Right lobe of liver (tissue), 6 donors: ENCODE measurements at regions not wholly inside any gene's neighbourhood (a gene's known extent, or its start where the extent isn't known, plus 50 kb on each side); places are given as distances from the start of the nearest gene placed in this dataset.
A peak's percentile ranks its signal among the peaks of the same experiment; 100 is the strongest.

Experiments
- ATAC-seq, 4 donors: fragments of 200-7000 bp; cut with Tn5 transposase; one replicate each; pipeline ENCODE4 v1.9.1; 2020; ENCODE audit warnings: mild to moderate bottlenecking in 4 of 4, moderate library complexity in 4 of 4
- DNase-seq, 3 donors: peaks; one replicate each; pipeline ENCODE4 v3.0.0-alpha.2; 2020
- H3K27ac ChIP-seq, 3 donors: fragments of 200-600 bp; one replicate each; pipeline ENCODE4 v1.8.0; 2022
- H3K27me3 ChIP-seq, 2 donors: fragments of 200-600 bp; one replicate each; pipeline ENCODE4 v1.8.0; 2022
- H3K36me3 ChIP-seq, 4 donors: fragments of 200-600 bp; sonication (generic) in 1 of 4; one replicate each; pipeline versions ENCODE4 v1.5.1 to v1.8.0; 2017 to 2022; ENCODE audit warnings: control low read depth in 1 of 4
- H3K4me1 ChIP-seq, 4 donors: fragments of 200-600 bp; sonication (generic) in 1 of 4; one replicate each; pipeline versions ENCODE4 v1.5.1 to v1.8.0; 2017 to 2022; ENCODE audit warnings: control low read depth in 1 of 4
- H3K4me3 ChIP-seq, 3 donors: fragments of 200-600 bp; one replicate each; pipeline ENCODE4 v1.8.0; 2022
- H3K9me3 ChIP-seq, 4 donors: fragments of 200-600 bp; sonication (generic) in 1 of 4; one replicate each; pipeline versions ENCODE4 v1.5.1 to v1.8.0; 2017 to 2022; ENCODE audit warnings: control low read depth in 1 of 4
- CTCF ChIP-seq, 4 donors: fragments of 200-600 bp in 3 of 4; fragments of 450-650 bp in 1 of 4; IDR thresholded peaks; one replicate each; pipeline versions ENCODE4 v1.5.1 to v1.8.0; 2016 to 2022; ENCODE audit warnings: antibody characterized with exemption in 4 of 4, mild to moderate bottlenecking in 2 of 4
- POLR2A ChIP-seq: fragments of 450-650 bp; IDR thresholded peaks from one replicate; pipeline ENCODE4 v1.6.1; 2017; ENCODE audit warnings: antibody characterized with exemption, mild to moderate bottlenecking
- whole genome bisulfite sequencing: methylation state at CpG from one replicate; pipeline ENCODE4 v1.1.6; 2018; ENCODE audit warnings: low coverage, low lambda C conversion rate; ENCODE audit not compliant: insufficient coverage; ENCODE audit errors: missing lambda C conversion rate; 5-methylcytosine and 5-hydroxymethylcytosine counted together
- intact Hi-C, 2 donors: fragments of 100-400 bp; cut with DNase I; formaldehyde crosslinking; loops; one replicate each; pipeline versions ENCODE4 v1.11.2 to v1.14.1; 2022
- donor health status: DM: no; HTN: yes; CAD: no.
- donor health status: DM: no; HTN: no; CAD: no.
- donor health status: DM: no; HTN: no; CAD: no.
- donor health status: DM: no; HTN: yes; CAD: no.
- donor health status: DM: no; HTN: yes; CAD: no.

- Histone ChIP-seq H3K4me1 (no peaks in the 10 kb centered on the region), H3K27ac (no peak overlapping the region), H3K27me3 (no peaks in the 10 kb centered on the region), H3K9me3 (no peaks in the 10 kb centered on the region), H3K36me3 (no peaks in the 10 kb centered on the region), H3K4me3 (no peak overlapping the region)
- DNase-seq (no peak), ATAC-seq (peak in 1 of 4 donors; percentile 23)
- TF ChIP-seq CTCF (IDR thresholded peaks at IDR 0.05) (no peak), POLR2A (no peak)
- 69% methylated on average over 5 of the region's 5 CpGs for WGBS
- intact Hi-C loops = no loop called here
These were observed 215.5 kb downstream of the AEBP2 start for GRCh38 chr12:19654650-19655376.

GRCh38 chr12:19657118-19657731 lies 217.9 kb downstream of the AEBP2 start:
- Histone ChIP-seq H3K4me3 (no peak overlapping the region), H3K9me3 (no peaks in the 10 kb centered on the region), H3K27ac (no peak overlapping the region), H3K4me1 (no peaks in the 10 kb centered on the region), H3K36me3 (no peaks in the 10 kb centered on the region), H3K27me3 (no peaks in the 10 kb centered on the region)
- TF ChIP-seq POLR2A = no peak
- no peak for TF ChIP-seq CTCF (IDR thresholded peaks at IDR 0.05)
- no peak for DNase-seq
- no peak for ATAC-seq
- intact Hi-C loops = no loop called here
- 90% methylated on average over 3 of the region's 3 CpGs for WGBS

- no peaks in the 10 kb centered on the region for H3K36me3 ChIP-seq
- no peak overlapping the region for H3K27ac ChIP-seq
- TF ChIP-seq POLR2A (no peak), CTCF (IDR thresholded peaks at IDR 0.05) (no peak)
- H3K9me3 ChIP-seq = no peaks in the 10 kb centered on the region
- ATAC-seq = no peak
- H3K27me3 ChIP-seq = no peaks in the 10 kb centered on the region
- no peak for DNase-seq
- no peak overlapping the region for H3K4me3 ChIP-seq
- 90% methylated on average over 1 of the region's 2 CpGs for WGBS
- intact Hi-C loops = no loop called here
- no peaks in the 10 kb centered on the region for H3K4me1 ChIP-seq
These were observed 218.4 kb downstream of the AEBP2 start for GRCh38 chr12:19657732-19658130.

- intact Hi-C loops = no loop called here
- H3K4me1 ChIP-seq = no peaks in the 10 kb centered on the region
- no peaks in the 10 kb centered on the region for H3K27me3 ChIP-seq
- ATAC-seq (no peak), DNase-seq (no peak)
- no peaks in the 10 kb centered on the region for H3K9me3 ChIP-seq
- no peaks in the 10 kb centered on the region for H3K36me3 ChIP-seq
- TF ChIP-seq POLR2A (no peak), CTCF (IDR thresholded peaks at IDR 0.05) (no peak)
- H3K4me3 ChIP-seq = no peak overlapping the region
- H3K27ac ChIP-seq = no peak overlapping the region
- WGBS = 97% methylated on average over 2 of the region's 2 CpGs
These were observed 219.8 kb downstream of the AEBP2 start for GRCh38 chr12:19659086-19659485.
